ENCODE measurements at regions not wholly inside any gene's neighbourhood (a gene's known extent, or its start where the extent isn't known, plus 50 kb on each side); places are given as distances from the start of the nearest gene placed in this dataset.

DNA sequence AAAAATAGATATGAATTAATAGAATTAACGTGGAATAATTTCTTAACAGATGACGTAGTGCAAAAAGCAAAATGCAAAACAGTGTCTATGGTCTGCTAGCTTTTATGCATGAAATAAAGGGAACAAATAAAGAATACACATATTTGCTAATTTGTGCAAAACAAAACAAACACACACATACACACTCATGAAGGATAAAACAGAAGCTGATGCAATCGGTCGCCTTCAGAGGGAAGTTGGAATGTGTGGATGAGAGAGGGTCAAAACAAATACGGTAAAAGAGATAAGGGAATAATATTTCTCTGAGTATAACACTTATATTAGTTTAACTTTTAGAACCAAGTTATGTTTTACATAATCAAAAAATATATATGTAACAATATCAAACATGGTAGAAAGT, 1160.9 kb upstream of the PCDH9 start:
- no peak overlapping the region for H3K27ac Mint-ChIP-seq
- intact Hi-C loops (cut with micrococcal nuclease) = no loop called here
- CTCF ChIA-PET = no interaction called here
- POLR2A ChIA-PET = no interaction called here
- no peak overlapping the region for H3K4me3 Mint-ChIP-seq
- no peak for DNase-seq
- no peaks in the 10 kb centered on the region for H3K27me3 Mint-ChIP-seq
- no peak for ATAC-seq (ENCODE audit: low read depth)
- no peaks in the 10 kb centered on the region for H3K9me3 Mint-ChIP-seq
- H3K36me3 Mint-ChIP-seq (ENCODE audit: low read depth) = no peaks in the 10 kb centered on the region
- TF ChIP-seq, protein P1, sequence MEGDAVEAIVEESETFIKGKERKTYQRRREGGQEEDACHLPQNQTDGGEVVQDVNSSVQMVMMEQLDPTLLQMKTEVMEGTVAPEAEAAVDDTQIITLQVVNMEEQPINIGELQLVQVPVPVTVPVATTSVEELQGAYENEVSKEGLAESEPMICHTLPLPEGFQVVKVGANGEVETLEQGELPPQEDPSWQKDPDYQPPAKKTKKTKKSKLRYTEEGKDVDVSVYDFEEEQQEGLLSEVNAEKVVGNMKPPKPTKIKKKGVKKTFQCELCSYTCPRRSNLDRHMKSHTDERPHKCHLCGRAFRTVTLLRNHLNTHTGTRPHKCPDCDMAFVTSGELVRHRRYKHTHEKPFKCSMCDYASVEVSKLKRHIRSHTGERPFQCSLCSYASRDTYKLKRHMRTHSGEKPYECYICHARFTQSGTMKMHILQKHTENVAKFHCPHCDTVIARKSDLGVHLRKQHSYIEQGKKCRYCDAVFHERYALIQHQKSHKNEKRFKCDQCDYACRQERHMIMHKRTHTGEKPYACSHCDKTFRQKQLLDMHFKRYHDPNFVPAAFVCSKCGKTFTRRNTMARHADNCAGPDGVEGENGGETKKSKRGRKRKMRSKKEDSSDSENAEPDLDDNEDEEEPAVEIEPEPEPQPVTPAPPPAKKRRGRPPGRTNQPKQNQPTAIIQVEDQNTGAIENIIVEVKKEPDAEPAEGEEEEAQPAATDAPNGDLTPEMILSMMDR (IDR thresholded peaks at IDR 0.05) = no peak
- H3K4me1 Mint-ChIP-seq = no peaks in the 10 kb centered on the region

DNA sequence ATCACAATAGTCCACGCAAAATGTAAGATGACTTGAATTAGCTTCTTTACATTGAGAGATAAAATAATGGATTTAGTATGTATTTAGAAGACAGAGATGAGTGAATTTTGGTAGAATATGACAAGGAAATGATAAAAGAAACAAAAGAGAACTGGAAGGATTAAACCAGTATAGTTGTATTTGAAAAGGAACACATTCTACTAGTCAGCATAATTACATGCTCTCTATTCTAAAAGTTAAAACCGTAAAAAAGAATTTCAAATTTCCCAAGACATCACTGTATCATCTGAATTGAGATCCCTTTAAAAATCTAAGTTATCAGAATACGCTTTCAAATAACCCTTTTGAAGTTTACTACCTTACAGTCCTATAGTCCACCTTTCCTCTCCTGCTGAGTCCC, 1156.7 kb upstream of the PCDH9 start:
- POLR2A ChIA-PET = no interaction called here
- Mint-ChIP-seq H3K4me3 (no peak overlapping the region), H3K9me3 (no peaks in the 10 kb centered on the region), H3K27me3 (no peaks in the 10 kb centered on the region), H3K27ac (no peak overlapping the region), H3K36me3 (ENCODE audit: low read depth) (no peaks in the 10 kb centered on the region), H3K4me1 (no peaks in the 10 kb centered on the region)
- no peak for ATAC-seq (ENCODE audit: low read depth)
- TF ChIP-seq, protein P1 (IDR thresholded peaks at IDR 0.05) = no peak
- CTCF ChIA-PET = no interaction called here
- intact Hi-C loops (cut with micrococcal nuclease) = no loop called here
- no peak for DNase-seq

DNA sequence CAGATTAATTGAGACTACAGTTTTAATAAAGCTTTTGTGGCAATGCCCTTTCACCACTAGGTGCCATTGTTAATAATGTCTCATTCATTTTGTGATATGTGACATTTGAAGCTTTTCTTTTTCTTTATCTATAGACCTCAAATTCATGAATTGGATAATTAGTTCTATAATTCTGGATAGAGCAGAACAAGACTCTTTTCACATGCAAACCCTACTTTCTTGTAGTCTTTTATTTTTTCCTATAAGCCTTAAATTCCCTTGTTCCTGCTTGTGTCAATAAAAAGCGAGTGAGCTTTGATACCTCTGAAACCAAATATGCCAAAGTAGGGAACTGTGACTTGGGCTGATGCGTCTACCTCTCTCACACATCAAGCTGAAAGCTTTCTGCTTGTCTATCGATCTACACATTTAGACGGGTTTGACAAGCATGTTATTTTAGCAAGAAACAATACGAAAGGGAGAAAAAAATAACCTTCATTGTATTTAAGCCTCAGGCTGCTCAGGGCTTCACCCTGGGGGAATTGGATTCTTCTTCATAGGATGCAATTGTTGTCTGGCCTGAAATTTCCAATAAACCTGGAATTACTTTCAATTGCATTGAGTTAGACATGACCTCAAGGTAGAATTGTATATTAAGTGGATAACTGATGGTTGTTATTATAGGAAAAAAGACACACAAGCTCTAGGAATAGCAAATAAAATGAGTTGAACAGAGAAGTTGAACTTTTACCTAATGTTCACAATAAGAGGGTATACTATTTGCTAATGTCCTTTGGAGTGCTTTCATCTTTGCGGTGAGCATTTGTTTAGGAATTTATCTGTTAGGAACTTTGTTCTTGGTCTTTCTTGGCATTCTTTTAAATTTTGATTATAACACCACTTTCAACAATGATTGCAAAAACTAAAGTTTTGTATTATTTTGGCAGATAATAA, 1150.2 kb upstream of the PCDH9 start:
- Mint-ChIP-seq H3K4me3 (no peak overlapping the region), H3K36me3 (ENCODE audit: low read depth) (no peaks in the 10 kb centered on the region), H3K27me3 (no peaks in the 10 kb centered on the region), H3K9me3 (peaks cover 3% of the 10 kb centered on the region), H3K4me1 (no peaks in the 10 kb centered on the region), H3K27ac (no peak overlapping the region)
- ChIA-PET POLR2A (no interaction called here), CTCF (interaction anchor here (0.6 kb wide), 1 partner anchor 487 kb away, joined by 3 read pairs; no protein-coding TSS in a partner anchor)
- DNase-seq (no peak), ATAC-seq (ENCODE audit: low read depth) (no peak)
- intact Hi-C loops (cut with micrococcal nuclease) = no loop called here
- TF ChIP-seq, protein P1 (IDR thresholded peaks at IDR 0.05) = no peak

DNA sequence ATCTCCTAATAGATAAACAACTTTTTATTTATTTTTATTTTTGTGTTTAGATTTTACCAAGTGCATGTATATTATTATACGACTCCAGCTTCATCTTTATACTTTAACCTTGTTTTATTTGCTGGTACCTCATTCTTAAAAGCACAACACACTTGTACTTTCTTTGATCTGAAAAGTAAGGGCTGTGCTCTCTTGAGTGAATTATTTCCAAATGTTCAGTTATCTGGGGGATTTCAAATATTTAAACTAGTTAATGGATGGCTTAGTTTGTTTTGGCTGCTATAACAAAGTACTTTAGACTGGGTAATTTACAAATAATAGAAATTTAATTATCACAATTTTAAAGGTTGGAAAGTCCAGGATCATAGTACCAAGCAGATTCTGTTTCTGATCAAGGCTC, 1148.2 kb upstream of the PCDH9 start:
- DNase-seq (no peak), ATAC-seq (ENCODE audit: low read depth) (no peak)
- Mint-ChIP-seq H3K27ac (no peak overlapping the region), H3K9me3 (peaks cover 3% of the 10 kb centered on the region), H3K27me3 (no peaks in the 10 kb centered on the region), H3K36me3 (ENCODE audit: low read depth) (no peaks in the 10 kb centered on the region), H3K4me1 (no peaks in the 10 kb centered on the region), H3K4me3 (no peak overlapping the region)
- CTCF ChIA-PET = no interaction called here
- TF ChIP-seq, protein P1 (IDR thresholded peaks at IDR 0.05) = no peak
- intact Hi-C loops (cut with micrococcal nuclease) = no loop called here
- POLR2A ChIA-PET = no interaction called here

DNA sequence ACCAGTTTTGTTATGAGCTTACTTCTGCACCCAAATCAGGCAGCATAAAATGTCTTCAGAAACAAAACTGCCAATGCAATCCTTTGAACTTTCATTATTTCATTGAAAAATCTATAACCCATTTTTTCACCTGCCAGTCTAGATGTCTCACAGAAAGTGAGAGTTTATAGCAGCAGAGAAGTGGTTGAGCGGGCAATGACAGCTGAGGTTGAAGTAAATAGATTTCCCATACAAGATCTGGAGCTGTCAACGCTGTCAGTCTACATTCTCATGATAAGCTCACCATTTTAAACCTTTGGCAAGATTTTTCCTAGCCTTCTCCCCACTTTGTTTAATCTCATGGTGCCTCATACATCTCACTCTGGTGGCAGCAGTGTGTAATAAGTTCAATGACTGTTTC, 1144.9 kb upstream of the PCDH9 start:
- H3K4me3 Mint-ChIP-seq = no peak overlapping the region
- intact Hi-C loops (cut with micrococcal nuclease) = no loop called here
- H3K36me3 Mint-ChIP-seq (ENCODE audit: low read depth) = no peaks in the 10 kb centered on the region
- peaks cover 3% of the 10 kb centered on the region for H3K9me3 Mint-ChIP-seq
- H3K4me1 Mint-ChIP-seq = no peaks in the 10 kb centered on the region
- no peak overlapping the region for H3K27ac Mint-ChIP-seq
- ChIA-PET POLR2A (no interaction called here), CTCF (no interaction called here)
- no peaks in the 10 kb centered on the region for H3K27me3 Mint-ChIP-seq
- DNase-seq = no peak
- ATAC-seq (ENCODE audit: low read depth) = no peak
- TF ChIP-seq, protein P1 (IDR thresholded peaks at IDR 0.05) = no peak

Data from activated B cell treated with CpG ODN at 0.5 μM for 24 hours (primary cell).